ENCODE measurements at regions not wholly inside any gene's neighbourhood (a gene's known extent, or its start where the extent isn't known, plus 50 kb on each side); places are given as distances from the start of the nearest gene placed in this dataset.

DNA sequence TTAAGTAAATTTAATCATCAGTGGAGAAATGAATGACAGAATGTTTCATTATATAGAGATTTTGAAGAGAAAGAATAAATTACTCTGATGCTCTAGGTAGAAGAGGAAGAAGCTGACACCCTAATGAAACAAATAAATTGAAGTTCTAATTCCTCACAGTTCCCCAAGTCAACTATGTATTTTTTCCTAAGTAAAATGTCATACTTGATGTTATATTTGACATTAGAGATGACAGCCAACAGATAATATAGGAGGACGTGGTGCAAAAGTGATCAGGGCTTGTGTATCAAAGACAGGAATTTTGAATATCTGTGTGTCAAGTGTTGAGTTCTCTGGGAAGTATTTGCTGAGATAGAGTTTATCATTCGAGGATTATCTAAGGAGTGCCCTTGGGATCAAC, 81.2 kb upstream of the CADPS start:
- no peak overlapping the region for H3K4me2 ChIP-seq
- H3F3A ChIP-seq (ENCODE audit: low read depth), result no peaks in the 10 kb centered on the region
- no peaks in the 10 kb centered on the region for H3K79me2 ChIP-seq (ENCODE audit: low read depth)
- TF ChIP-seq EZH2 (IDR thresholded peaks at IDR 0.05), result no peak
- TF ChIP-seq, protein P1, sequence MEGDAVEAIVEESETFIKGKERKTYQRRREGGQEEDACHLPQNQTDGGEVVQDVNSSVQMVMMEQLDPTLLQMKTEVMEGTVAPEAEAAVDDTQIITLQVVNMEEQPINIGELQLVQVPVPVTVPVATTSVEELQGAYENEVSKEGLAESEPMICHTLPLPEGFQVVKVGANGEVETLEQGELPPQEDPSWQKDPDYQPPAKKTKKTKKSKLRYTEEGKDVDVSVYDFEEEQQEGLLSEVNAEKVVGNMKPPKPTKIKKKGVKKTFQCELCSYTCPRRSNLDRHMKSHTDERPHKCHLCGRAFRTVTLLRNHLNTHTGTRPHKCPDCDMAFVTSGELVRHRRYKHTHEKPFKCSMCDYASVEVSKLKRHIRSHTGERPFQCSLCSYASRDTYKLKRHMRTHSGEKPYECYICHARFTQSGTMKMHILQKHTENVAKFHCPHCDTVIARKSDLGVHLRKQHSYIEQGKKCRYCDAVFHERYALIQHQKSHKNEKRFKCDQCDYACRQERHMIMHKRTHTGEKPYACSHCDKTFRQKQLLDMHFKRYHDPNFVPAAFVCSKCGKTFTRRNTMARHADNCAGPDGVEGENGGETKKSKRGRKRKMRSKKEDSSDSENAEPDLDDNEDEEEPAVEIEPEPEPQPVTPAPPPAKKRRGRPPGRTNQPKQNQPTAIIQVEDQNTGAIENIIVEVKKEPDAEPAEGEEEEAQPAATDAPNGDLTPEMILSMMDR (IDR thresholded peaks at IDR 0.05), result no peak
- TF ChIP-seq EZH2phosphoT487 (IDR thresholded peaks at IDR 0.05), result no peak
- no peak for DNase-seq (ENCODE audit: low spot score)
- Mint-ChIP-seq H3K27me3 (ENCODE audit: insufficient read depth, low read depth) (no peaks in the 10 kb centered on the region), H3K4me3 (no peak overlapping the region), H3K36me3 (no peaks in the 10 kb centered on the region), H3K9me3 (no peaks in the 10 kb centered on the region), H3K27ac (no peak overlapping the region), H3K4me1 (peaks cover 24% of the 10 kb centered on the region)
- H2AFZ ChIP-seq (replicated peaks), result no peak overlapping the region
- peaks cover 22% of the 10 kb centered on the region for H3K4me1 ChIP-seq
- H4K20me1 ChIP-seq (ENCODE audit: low read depth), result no peaks in the 10 kb centered on the region
- H3K4me3 ChIP-seq, result no peak overlapping the region
- H3K9me3 ChIP-seq (ENCODE audit: low read depth), result no peaks in the 10 kb centered on the region
- H3K36me3 ChIP-seq, result no peaks in the 10 kb centered on the region
- no peak overlapping the region for H3K27ac ChIP-seq
- no peak overlapping the region for H3K9ac ChIP-seq
- H3K27me3 ChIP-seq, result no peaks in the 10 kb centered on the region

DNA sequence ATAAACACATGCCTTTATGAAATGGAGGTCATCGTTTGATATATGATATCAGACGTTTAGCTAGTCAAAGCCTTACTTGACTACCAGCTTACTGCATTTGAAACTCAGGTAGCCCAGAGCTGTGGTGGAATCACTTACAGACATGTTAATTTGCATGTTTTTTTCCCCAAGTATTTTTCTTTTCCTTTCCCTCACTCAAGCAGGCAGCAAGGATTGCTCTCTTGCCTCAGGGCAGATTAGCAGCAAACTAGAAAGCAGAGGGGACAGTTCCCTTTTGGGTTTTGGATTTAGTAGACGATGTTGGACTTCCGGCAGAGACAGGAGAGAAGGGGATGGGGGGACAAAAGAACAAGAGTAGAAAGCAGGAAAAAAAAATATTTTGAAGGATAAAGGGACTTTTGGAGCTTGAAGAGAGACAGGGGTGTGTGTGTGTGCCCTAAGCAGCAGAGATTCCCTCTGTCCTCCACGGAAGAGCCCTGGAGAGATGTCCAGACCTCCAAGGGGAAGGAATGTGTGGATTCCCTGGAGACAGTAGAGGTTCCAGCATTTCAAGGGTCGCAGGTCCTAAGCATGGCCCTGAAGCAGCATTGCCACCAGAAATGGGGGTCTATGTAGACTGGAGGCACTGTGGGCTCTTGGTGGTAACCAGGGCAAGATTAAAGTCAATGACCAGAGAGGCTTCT, 86.8 kb upstream of the CADPS start:
- H3K27ac Mint-ChIP-seq, result peak overlapping the region; percentile 1
- Histone ChIP-seq H3K4me2 (no peak overlapping the region), H3K27ac (no peak overlapping the region), H4K20me1 (ENCODE audit: low read depth) (no peaks in the 10 kb centered on the region), H3K4me3 (no peak overlapping the region), H3K9ac (no peak overlapping the region), H3K79me2 (ENCODE audit: low read depth) (no peaks in the 10 kb centered on the region), H3K9me3 (ENCODE audit: low read depth) (no peaks in the 10 kb centered on the region), H3K4me1 (peaks cover 14% of the 10 kb centered on the region), H3K36me3 (no peaks in the 10 kb centered on the region), H3K27me3 (no peaks in the 10 kb centered on the region), H3F3A (ENCODE audit: low read depth) (no peaks in the 10 kb centered on the region), H2AFZ (replicated peaks) (peak overlapping the region; percentile 47)
- peaks cover 3% of the 10 kb centered on the region for H3K27me3 Mint-ChIP-seq (ENCODE audit: insufficient read depth, low read depth)
- H3K4me1 Mint-ChIP-seq, result peaks cover 28% of the 10 kb centered on the region
- no peak for TF ChIP-seq EZH2 (IDR thresholded peaks at IDR 0.05)
- TF ChIP-seq, protein P1 (IDR thresholded peaks at IDR 0.05), result no peak
- H3K4me3 Mint-ChIP-seq, result no peak overlapping the region
- H3K9me3 Mint-ChIP-seq, result no peaks in the 10 kb centered on the region
- no peaks in the 10 kb centered on the region for H3K36me3 Mint-ChIP-seq
- DNase-seq (ENCODE audit: low spot score), result no peak

DNA sequence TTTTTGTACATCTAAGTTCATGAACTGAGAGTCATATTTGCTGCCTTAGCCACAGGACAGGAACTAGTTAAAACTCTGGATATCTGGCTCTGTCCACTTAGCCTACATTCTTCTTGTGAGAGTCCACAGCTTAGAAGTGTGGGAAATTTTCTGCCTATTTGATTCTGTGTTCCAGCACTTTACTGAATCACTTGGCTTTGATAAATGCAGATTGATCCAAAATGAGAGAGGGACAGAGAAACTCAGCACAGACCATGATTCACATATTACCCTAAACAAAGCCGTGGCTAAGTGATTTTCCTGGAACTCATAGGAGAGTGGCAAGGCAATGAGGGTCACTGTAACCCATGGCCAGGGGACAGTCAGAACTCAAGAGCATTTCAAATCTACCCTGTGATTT, 87.5 kb upstream of the CADPS start:
- no peak for DNase-seq (ENCODE audit: low spot score)
- peaks cover 3% of the 10 kb centered on the region for H3K27me3 Mint-ChIP-seq (ENCODE audit: insufficient read depth, low read depth)
- no peak overlapping the region for H3K4me3 ChIP-seq
- no peaks in the 10 kb centered on the region for H3K27me3 ChIP-seq
- H3K9me3 ChIP-seq (ENCODE audit: low read depth), result no peaks in the 10 kb centered on the region
- H3K36me3 ChIP-seq, result no peaks in the 10 kb centered on the region
- H3K79me2 ChIP-seq (ENCODE audit: low read depth), result no peaks in the 10 kb centered on the region
- H4K20me1 ChIP-seq (ENCODE audit: low read depth), result no peaks in the 10 kb centered on the region
- H3K9me3 Mint-ChIP-seq, result no peaks in the 10 kb centered on the region
- H3K4me3 Mint-ChIP-seq, result no peak overlapping the region
- H3K4me1 ChIP-seq, result peaks cover 14% of the 10 kb centered on the region
- no peak overlapping the region for H3K4me2 ChIP-seq
- H2AFZ ChIP-seq (replicated peaks), result peak overlapping the region; percentile 47
- TF ChIP-seq EZH2phosphoT487 (IDR thresholded peaks at IDR 0.05), result no peak
- TF ChIP-seq EZH2 (IDR thresholded peaks at IDR 0.05), result no peak
- TF ChIP-seq, protein P1 (IDR thresholded peaks at IDR 0.05), result no peak
- no peaks in the 10 kb centered on the region for H3F3A ChIP-seq (ENCODE audit: low read depth)
- H3K27ac ChIP-seq, result no peak overlapping the region
- H3K9ac ChIP-seq, result no peak overlapping the region
- peaks cover 28% of the 10 kb centered on the region for H3K4me1 Mint-ChIP-seq
- H3K27ac Mint-ChIP-seq, result peak overlapping the region; percentile 55
- H3K36me3 Mint-ChIP-seq, result no peaks in the 10 kb centered on the region

All from neural progenitor cell (in vitro differentiated cells).